ENCODE measurements at regions not wholly inside any gene's neighbourhood (a gene's known extent, or its start where the extent isn't known, plus 50 kb on each side); places are given as distances from the start of the nearest gene placed in this dataset.
"Not testable (repeated sequence)": the region's sequence is repeated elsewhere in the genome, so short reads cannot be mapped to it uniquely, and the experiment has no call there.

GRCh38 chr1:87398641-87399040, 70.0 kb downstream of the LMO4 start:
- DNase-seq, result no peak

GRCh38 chr1:87399264-87399663, 70.6 kb downstream of the LMO4 start:
- DNase-seq, result no peak

GRCh38 chr1:87399701-87400100, 71.0 kb downstream of the LMO4 start:
- DNase-seq, result no peak

- no peak for DNase-seq
Observed at GRCh38 chr1:87400813-87401212, 72.1 kb downstream of the LMO4 start.

- DNase-seq, result peak; percentile 75
Observed at GRCh38 chr1:87402241-87403002, 73.7 kb downstream of the LMO4 start.

GRCh38 chr1:87403061-87403820, 74.6 kb downstream of the LMO4 start:
- no peak for DNase-seq

- DNase-seq, result no peak
Observed at GRCh38 chr1:87404296-87404695, 75.6 kb downstream of the LMO4 start.

- no peak for DNase-seq
Observed at GRCh38 chr1:87408665-87409248, 80.1 kb downstream of the LMO4 start.

GRCh38 chr1:87410776-87411480, 82.2 kb downstream of the LMO4 start:
- DNase-seq, result peak; percentile 61

- not testable (repeated sequence) for DNase-seq
Observed at GRCh38 chr1:87413846-87414245, 85.2 kb downstream of the LMO4 start.

- no peak for DNase-seq
Observed at GRCh38 chr1:87418048-87418447, 89.4 kb downstream of the LMO4 start.

GRCh38 chr1:87421809-87422208, 93.1 kb downstream of the LMO4 start:
- DNase-seq, result no peak

- no peak for DNase-seq
Observed at GRCh38 chr1:87424541-87424940, 95.9 kb downstream of the LMO4 start.

GRCh38 chr1:87426463-87427249, 98.0 kb downstream of the LMO4 start:
- peak; percentile 36 for DNase-seq

- DNase-seq, result no peak
Observed at GRCh38 chr1:87428367-87428766, 99.7 kb downstream of the LMO4 start.

GRCh38 chr1:87428883-87429282, 100.2 kb downstream of the LMO4 start:
- DNase-seq, result no peak

GRCh38 chr1:87432685-87433084, 104.0 kb downstream of the LMO4 start:
- no peak for DNase-seq

- DNase-seq, result not testable (repeated sequence)
Observed at GRCh38 chr1:87433101-87433500, 104.4 kb downstream of the LMO4 start.

GRCh38 chr1:87435484-87435883, 106.8 kb downstream of the LMO4 start:
- DNase-seq, result no peak

- not testable (repeated sequence) for DNase-seq
Observed at GRCh38 chr1:87436115-87436514, 107.4 kb downstream of the LMO4 start.

- no peak for DNase-seq
Observed at GRCh38 chr1:87436534-87436933, 107.9 kb downstream of the LMO4 start.

- no peak for DNase-seq
Observed at GRCh38 chr1:87437663-87438295, 109.1 kb downstream of the LMO4 start.
